ENCODE measurements at regions not wholly inside any gene's neighbourhood (a gene's known extent, or its start where the extent isn't known, plus 50 kb on each side); places are given as distances from the start of the nearest gene placed in this dataset.
A peak's percentile ranks its signal among the peaks of the same experiment; 100 is the strongest.

GRCh38 chr2:16561676-16562075 is 104.0 kb downstream of the CYRIA start:
- no peak for DNase-seq (ENCODE audit: low spot score)

GRCh38 chr2:16561251-16561650 is 104.4 kb downstream of the CYRIA start:
- no peak for DNase-seq (ENCODE audit: low spot score)

GRCh38 chr2:16559278-16560067 is 106.2 kb downstream of the CYRIA start:
- DNase-seq (ENCODE audit: low spot score): no peak

GRCh38 chr2:16554060-16554583 is 111.5 kb downstream of the CYRIA start:
- DNase-seq (ENCODE audit: low spot score): no peak

GRCh38 chr2:16553226-16553625 is 112.4 kb downstream of the CYRIA start:
- peak; percentile 8 for DNase-seq (ENCODE audit: low spot score)

GRCh38 chr2:16552202-16552601 is 113.4 kb downstream of the CYRIA start:
- DNase-seq (ENCODE audit: low spot score): no peak

- DNase-seq (ENCODE audit: low spot score): no peak
These were observed 117.6 kb downstream of the CYRIA start for GRCh38 chr2:16548036-16548435.

GRCh38 chr2:16546128-16546754 is 119.4 kb downstream of the CYRIA start:
- DNase-seq (ENCODE audit: low spot score): no peak

- DNase-seq (ENCODE audit: low spot score): no peak
These were observed 126.9 kb downstream of the CYRIA start for GRCh38 chr2:16538707-16539106.

GRCh38 chr2:16537347-16537746 is 128.3 kb downstream of the CYRIA start:
- DNase-seq (ENCODE audit: low spot score): no peak

GRCh38 chr2:16526193-16526592 is 139.4 kb downstream of the CYRIA start:
- DNase-seq (ENCODE audit: low spot score): no peak

- no peak for DNase-seq (ENCODE audit: low spot score)
These were observed 140.3 kb downstream of the CYRIA start for GRCh38 chr2:16525265-16525887.

GRCh38 chr2:16523711-16524110 is 141.9 kb downstream of the CYRIA start:
- no peak for DNase-seq (ENCODE audit: low spot score)

GRCh38 chr2:16522031-16522831 is 143.4 kb downstream of the CYRIA start:
- no peak for DNase-seq (ENCODE audit: low spot score)

GRCh38 chr2:16520891-16521290 is 144.7 kb downstream of the CYRIA start:
- no peak for DNase-seq (ENCODE audit: low spot score)

- no peak for DNase-seq (ENCODE audit: low spot score)
These were observed 149.9 kb downstream of the CYRIA start for GRCh38 chr2:16515696-16516095.

GRCh38 chr2:16513626-16514025 is 152.0 kb downstream of the CYRIA start:
- no peak for DNase-seq (ENCODE audit: low spot score)

GRCh38 chr2:16511041-16511440 is 154.6 kb downstream of the CYRIA start:
- no peak for DNase-seq (ENCODE audit: low spot score)

- DNase-seq (ENCODE audit: low spot score): no peak
These were observed 156.6 kb downstream of the CYRIA start for GRCh38 chr2:16509042-16509441.

GRCh38 chr2:16508490-16508851 is 157.2 kb downstream of the CYRIA start:
- DNase-seq (ENCODE audit: low spot score): no peak

- peak; percentile 24 for DNase-seq (ENCODE audit: low spot score)
These were observed 157.8 kb downstream of the CYRIA start for GRCh38 chr2:16507655-16508489.
